NCI-H510A (cell line): ENCODE measurements at regions not wholly inside any gene's neighbourhood (a gene's known extent, or its start where the extent isn't known, plus 50 kb on each side); places are given as distances from the start of the nearest gene placed in this dataset.

Source experiments
- DNase-seq: peaks from one replicate; lab custom pipeline; 2025; lab: John Stamatoyannopoulos, UW

DNA sequence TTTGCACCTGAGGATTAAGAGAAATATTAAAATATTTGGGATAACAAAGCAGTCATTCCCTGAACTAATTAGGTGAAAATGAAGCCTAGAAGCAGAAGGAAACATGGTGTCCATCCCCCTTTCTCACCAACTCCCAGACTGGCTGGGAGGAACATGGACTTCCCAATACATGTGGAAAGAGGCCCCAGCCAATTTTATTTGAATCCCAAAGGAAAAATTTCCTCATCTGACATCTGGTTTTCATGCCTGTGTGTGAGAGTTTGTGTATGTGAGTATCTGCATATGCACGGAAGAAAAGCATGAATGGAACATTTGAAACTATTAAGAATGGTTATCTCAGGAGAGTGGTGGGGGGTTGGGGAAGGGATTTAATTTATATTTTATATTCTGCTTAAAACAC, 84.3 kb downstream of the COPS8 start:
- DNase-seq = no peak

DNA sequence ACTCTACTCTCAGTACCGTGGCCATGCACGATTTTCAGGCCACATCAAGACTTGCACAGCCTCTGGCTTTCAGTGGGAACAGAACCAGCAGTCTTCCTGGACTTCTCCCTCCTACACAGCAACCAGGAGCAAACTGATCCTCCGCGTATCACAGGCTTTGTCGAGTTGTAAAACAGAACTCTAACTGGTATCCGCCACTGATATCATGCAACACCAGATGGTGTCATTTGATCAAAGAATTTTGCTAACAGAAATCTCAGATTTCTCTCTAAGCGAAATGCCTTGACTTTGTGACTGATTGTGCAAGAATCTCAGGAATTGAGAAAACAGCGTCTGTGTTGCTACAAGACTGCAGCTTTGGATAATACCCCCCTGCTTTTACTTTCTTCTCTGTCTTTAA, 85.7 kb downstream of the COPS8 start:
- no peak for DNase-seq

DNA sequence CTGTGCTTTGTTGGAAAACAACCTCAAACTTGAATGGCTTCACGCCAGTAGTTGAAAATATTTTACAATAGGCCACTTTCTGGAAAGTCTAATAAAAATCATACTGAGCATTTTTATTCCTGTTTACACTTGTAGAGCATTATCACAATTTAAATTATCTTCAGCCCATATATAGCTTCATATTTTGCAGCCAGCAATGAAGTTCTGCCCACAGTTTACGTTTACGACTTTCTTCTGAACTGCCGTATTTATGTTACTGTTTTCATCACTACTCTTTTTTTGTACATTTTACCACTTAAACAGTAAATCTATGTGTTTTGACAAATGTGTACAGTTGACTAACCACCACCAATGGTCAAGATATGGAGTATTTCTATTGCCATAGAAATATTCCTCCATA, 86.2 kb downstream of the COPS8 start:
- no peak for DNase-seq

DNA sequence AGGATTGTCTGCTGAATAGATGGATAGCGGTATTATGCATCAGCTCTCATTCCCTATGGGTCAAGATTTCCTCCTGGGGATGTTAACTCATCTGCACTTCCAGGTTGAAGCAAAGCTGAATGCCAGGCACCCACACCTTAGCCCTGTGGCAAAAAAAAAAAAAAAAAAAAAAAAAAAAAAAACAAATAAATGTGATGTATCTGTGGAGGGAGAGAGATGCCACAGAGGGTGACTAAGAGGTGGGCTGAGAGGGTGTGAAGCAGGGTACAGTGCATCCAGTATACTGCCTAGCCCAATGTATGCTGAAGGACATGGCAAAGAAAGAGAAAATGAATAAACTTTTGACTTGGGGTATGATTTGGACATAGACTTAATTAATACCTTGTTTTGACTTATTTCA, 91.4 kb downstream of the COPS8 start:
- DNase-seq = no peak

DNA sequence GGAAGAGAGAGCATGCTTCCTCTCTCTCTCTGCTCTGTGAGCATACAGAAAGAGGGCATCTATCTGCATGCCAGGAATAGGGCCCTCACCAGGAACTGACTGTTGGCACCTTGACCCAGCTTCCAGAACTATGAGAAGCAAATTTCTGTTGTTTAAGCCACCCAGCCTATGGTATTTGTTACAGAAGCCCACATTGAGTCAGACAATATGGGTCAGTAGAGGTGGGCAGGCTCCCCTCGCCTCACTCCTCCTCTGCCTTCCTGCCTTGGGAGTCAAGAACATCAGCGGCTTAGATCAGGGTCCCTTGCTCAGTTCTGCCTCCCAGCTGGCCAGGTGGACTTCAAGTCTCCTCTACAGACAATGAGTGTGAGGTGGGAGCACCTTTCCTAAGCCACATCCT, 92.3 kb downstream of the COPS8 start:
- no peak for DNase-seq

DNA sequence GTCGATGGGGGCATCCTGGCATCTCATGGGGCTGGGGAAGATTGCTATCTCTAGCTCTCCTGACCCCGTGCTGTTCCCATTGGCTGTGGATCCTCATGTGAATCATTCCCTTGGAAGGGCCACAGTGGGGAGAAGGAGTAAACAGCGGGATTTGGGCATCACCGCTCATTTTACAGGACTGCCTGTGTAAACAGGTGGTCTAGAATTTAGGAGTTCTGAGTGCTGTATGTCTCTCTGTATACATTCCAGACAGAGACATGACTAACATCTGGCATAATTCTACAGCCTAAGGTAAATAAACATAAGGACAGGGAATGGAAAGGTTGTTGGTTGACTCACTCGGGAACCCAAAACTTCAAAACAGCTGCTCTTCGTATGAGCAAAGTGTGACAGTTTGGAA, 92.7 kb downstream of the COPS8 start:
- no peak for DNase-seq

DNA sequence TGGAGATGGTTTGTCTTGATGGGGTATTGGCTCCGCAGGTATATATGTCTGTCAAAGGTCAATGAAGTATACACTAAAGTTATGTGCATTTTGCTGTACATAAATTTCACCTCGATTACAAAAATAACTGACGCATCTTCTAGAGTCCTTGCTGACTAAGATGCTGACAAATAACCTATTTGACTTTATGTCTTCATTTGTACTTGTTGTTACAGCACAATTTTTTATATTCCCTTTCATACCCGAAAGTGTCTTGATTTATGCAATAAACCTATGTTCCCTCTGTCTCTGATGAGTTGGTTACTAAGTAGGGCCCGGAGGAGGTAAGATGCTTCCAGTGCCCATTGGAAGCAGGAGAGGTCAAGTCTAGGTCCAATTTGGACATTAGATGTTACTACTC, 93.5 kb downstream of the COPS8 start:
- no peak for DNase-seq

DNA sequence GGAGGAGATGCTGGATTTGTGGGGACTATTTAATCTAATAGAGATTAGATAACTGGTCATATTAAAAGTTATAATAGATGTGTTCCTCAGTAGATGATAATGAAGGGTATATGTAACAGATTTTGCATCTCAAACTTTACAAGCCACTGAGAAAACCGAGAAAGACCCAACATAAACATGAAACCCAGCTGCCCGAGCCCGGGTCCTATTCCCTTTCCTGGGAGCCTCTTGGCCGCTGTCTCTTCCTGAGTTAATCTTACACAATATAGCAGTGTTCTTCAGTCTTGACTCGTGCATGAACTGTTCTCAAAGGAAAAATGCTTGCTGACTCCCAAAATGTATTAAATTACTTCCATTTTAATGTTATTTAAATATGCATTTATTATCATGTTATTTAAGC, 94.5 kb downstream of the COPS8 start:
- DNase-seq = no peak

DNA sequence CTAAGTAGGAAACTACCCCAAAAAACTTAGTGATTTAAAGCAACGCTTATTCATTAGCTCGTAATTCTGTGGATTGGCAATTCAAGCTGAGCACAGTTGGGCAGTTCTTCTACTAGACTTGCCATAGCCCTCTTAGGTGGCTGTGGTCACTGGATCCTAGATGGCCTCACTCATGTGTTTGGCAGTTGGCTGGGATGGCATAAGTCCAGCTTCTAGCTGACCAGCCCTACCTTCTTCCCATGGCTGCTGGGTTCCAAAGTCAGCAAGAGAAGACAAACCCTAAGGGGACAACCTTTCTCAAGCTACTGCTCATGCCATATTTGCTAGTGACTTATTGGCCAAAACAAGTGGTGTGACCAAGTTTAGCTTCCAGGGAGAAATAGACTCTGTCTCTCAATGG, 95.3 kb downstream of the COPS8 start:
- DNase-seq = no peak

DNA sequence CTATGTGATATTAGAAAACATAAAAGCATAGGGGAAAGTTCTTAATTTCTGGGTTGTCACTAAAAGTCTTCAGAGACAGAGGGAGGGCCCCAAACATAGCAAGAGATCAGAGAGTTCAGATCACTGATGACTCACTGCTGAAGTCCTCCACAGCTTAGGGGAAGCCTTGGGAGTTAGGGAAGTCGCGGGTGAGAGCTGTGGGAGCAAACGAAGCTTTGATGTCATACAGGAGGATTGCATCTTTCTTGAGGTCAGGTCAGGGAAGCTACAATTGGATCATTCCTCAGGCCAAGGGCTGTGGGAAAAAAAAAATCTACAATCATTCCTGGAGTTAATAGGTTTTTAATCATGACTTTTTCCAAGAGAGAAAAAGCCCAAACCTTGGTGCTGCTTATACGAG, 96.2 kb downstream of the COPS8 start:
- no peak for DNase-seq

DNA sequence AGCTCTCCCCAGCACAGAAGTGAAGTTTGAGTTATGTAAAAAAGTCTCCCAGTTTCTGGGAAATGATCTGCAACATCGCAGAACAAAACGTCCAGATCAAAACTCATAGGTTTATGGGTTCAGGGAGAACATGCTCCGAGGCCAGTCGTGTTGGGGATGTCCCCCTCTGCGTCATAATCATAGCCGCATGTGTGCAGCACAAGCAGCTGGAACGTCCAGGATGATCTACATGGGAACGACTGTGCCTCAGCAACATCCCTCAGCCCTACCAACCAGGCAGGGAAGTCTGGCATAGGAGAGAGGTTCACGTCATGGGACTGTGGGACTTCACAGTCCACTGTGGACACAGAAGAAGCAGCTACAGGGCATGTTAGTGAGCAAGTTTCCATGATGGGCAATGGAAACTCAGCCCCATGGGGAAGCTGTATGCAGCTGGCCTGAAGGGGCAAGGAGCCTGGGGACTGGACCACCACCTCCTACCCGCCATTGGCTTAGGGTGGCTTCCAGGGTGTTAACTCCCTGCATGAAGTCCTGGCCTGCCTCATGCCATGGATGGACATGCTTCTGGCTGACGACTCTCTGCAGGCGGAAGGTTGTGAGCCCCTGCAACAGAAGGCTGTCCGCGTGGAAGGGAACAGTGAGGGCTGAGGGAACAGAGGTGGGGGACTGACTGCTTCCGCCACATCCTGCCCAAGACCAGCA, 96.9 kb downstream of the COPS8 start:
- DNase-seq = no peak

DNA sequence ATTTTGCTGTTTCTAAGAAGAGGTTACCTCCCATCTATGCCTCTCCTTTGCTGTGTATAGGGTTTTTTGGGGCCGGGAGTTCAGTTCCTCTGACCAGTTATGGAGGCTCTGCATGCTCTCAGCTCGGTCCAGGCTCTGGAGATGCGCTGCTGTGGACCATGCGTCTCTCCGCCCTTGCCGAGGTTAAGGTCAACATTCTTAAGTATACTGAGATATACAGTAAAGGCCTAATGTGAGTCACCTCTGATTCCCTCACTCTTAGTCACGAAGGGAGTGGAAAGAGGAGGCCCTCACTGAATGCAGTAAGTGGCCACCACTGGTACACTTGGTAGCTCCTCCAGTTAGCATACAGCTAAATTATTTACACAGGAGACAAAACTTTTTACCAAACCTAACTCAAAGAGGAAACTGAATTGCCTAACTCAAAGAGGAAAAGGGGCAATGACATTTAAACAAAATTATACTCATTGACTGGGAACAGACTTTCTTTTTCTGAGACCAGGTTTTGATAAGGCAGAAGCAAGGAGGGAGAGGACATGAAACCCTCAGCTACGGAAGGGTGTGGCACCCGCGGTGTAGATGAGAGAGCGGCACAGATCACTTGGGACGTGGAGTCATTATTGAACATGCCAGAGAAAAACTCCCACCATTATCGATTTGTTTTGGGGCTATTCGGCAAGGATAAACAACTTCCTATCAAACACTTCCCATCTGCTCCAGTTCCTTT, 98.7 kb downstream of the COPS8 start:
- DNase-seq = no peak

DNA sequence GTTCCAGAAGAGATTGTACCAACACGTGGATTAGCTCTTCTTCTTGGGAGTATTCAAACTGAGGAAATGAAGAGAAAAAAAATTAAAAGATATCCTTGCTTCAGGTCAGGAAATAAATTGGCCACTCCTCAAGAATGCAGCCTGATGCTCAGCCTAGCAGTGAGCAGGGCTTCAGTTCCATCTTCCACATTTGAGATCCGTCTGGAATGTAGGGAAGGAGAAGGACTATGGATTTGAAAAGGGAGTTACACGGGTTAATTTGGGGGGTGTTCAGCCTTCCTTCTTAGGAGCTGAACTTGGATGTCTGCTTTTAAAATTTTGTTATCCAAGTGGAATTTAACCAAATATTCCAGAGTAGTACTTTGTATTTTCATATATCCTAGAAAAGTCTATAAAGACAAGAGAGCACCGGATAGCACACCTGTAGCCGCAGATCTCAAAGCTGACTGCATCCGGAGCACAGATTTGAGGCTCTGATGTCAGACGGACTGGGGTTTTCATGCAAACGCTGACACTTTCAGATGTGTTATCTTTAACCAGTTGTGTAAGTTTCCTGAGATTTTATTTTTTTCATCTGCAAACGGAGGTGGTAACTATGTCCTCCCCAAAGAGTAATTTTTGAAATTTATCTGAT, 99.3 kb downstream of the COPS8 start:
- DNase-seq = no peak

DNA sequence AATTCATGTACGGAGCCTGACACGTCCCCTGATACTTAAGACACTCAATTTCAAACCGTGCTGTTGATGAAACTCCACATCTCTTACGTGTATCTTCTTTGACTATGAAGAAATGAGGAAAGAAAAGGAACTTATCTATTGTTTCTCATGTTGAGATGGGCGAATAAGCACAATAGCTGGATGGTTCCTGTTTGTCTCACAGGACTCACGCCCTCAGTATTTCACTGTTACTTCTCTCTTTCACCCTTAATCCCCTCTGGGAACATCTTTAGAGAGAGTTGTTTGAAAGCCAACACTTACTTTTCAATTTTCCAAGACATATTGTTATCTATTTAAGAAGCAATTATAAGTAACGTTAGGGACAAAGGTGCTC, 99.8 kb downstream of the COPS8 start:
- no peak for DNase-seq

DNA sequence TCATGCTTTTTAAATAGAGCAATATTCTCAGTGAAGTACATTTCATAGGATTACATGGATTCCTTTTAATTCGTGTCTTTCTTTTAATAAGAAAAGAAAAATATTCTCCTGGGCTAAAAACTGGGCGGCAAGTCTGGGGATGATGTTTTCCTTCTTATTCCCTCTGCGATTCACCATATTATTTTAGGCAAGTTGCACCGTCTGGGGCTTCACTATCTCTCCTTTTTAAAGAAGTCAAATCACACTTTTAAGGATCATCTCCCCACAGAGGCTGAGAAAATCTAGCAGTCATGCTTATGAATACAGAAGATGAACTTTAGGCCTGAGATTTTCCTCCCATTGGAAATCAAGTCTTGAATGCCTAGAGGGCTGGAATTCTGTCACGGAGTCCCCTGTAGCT, 104.1 kb downstream of the COPS8 start:
- DNase-seq = no peak

DNA sequence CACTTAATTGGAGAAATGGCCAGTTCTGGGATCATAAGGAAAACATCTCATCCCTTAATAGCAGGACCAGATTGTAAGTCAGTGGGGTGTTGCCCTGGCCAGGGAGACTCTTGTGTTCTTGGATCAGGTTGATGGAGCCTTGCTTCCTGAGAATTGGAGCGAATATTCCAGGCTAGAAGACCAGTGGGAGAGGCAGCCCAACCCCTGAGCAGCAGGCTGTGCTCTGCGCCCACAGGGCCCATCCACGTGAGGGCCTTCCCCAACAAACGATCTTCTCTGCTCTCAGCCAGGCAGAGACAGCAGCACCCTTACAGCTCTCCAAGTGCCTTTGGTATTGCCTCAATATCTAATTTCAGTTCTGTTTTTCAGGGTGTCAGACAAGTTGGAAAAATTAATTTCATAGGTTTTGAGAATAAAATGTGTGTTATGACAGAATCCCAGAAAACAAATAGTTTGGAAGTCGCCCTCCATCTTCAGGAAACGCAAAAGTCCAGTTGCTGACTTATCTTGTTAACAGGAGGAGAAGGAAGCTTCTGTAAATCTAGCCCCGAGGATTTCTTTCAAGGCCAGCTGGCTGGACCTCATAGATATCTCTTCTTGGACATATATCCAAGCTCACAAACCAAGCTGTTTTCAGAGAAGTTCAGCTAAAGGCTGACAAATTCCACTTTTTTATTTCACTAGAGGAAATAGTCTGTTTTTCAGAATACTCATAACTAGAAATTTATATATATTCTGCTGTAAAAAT, 105.5 kb downstream of the COPS8 start:
- DNase-seq = no peak

DNA sequence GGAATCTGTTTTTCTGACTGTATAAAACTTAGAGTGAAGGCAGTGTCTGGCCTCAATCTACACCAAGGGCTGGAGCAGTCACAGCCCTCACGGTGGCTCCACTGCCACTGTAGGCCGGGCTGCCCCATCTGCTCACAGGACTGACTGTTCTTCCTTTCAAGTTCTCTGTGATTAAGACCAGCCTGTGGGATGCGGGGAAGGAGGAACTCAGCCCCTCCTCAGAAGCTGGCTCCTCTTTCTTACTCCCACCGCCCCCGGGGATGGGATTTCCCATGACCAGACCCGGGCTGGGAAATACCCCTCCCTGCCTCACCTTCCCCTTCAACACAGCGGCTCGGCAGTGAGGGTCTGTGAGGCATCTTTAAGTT, 106.0 kb downstream of the COPS8 start:
- no peak for DNase-seq

DNA sequence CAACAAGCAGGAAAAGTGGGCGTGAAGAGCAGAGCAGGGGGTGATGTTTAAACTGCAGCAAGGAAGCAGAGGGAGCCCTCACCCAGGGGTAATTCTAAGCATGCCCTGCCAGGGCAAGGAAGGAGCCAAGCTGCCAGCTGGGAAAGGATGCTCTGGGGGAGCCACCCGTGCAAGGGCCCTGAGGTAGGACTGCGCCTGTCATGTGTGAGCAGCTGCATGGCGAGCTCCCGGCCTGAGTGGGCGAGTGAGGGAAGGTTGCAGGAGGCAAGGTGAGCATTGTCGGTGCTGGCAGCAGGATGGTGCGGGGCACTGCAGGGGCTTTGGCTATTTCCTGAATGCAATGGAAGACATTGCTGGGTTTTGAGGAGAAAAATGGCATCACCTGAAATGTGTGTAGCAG, 107.2 kb downstream of the COPS8 start:
- DNase-seq = no peak

DNA sequence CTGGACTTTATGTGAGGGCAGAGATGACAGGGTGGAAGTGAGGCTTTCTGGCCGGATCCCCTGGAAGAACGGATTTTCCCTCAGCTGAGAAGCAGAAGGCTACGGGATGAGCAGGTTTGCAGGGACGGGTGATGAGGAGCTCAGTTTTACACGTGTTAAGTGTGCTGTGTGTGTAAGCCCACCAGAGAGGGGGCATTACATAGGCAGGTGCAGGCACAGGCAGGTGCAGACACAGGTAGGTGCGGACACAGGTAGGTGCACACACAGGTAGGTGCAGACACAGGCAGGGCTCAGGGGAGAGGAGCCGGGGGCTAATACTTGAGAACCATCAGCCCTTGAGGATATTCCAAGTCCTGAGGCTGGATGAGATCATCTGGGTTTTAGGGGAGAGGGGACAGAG, 107.7 kb downstream of the COPS8 start:
- no peak for DNase-seq

DNA sequence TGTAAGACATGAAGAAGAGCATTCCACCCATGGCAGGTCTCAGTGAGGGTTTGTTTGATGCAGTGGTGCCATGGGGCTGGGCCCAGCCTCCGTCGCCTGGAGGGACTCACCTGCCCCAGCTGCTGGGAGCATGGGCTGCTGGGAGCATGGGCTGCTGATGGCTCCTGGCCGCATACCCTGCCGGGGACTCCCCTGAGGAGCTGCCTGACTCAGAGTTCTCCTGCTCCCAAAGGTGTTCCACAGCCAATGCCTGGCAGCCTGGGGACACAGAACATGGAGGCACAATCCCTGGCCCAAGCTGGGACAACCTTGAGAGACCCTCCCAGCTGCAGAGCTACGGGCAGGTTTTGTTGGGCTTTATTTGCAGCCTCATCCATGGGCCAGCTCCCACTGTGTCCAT, 108.4 kb downstream of the COPS8 start:
- DNase-seq = no peak

DNA sequence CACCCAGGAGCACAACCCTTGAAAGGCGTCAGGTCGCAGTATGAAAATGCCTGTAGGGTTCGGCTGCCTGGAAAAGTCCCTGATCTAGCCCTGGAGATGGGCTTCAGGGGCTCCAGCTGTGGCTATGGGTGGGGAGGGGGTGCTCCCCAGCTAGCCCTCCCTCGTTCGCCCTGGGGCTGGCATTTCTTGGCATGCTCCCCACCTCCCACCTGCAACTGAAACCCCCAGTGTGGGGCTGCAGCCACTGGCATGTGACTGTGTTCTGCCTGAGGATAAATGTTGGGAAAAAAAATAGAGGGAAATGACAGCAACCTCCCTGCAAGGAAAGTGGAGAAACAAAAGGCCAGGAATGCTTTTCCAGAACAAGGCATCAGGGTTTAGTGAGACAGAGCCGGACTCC, 109.2 kb downstream of the COPS8 start:
- DNase-seq = no peak

DNA sequence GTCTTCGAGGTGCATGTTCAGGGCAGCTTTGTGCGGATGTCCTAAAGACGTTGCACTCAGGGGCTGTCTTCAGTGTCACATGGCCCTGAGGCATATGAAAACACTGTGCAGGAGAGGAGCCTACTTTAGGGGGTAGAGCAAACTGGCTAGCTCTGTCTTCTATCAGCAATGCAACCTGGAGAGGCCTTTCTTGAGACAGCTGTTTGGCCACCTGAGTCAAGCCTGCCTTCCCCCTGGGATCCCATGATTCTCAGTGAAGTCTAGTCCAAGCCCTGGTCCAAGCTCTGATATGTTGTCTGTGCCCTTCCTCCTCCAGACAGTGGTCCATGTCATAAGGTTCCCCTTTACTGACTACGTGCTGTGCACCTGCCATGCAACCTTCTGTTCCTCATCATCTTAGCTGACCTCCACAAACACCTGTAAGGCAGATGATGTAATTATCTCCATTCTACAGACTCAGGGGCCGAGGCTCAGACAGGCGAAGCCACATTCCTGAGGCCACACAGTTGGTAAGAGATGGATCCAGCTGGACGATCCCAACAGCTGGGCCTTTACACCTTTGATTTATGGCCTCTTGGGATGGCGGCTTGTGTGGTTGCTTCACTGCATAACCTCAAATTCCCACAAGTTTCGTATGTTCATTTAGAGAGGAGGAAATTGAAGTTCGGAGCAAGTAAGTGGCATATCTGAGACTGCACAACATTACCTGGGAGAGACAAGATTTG, 109.9 kb downstream of the COPS8 start:
- peak; percentile 5 for DNase-seq
